ENCODE measurements at regions not wholly inside any gene's neighbourhood (a gene's known extent, or its start where the extent isn't known, plus 50 kb on each side); places are given as distances from the start of the nearest gene placed in this dataset.
A peak's percentile ranks its signal among the peaks of the same experiment; 100 is the strongest.
"Not testable (repeated sequence)": the region's sequence is repeated elsewhere in the genome, so short reads cannot be mapped to it uniquely, and the experiment has no call there.

DNA sequence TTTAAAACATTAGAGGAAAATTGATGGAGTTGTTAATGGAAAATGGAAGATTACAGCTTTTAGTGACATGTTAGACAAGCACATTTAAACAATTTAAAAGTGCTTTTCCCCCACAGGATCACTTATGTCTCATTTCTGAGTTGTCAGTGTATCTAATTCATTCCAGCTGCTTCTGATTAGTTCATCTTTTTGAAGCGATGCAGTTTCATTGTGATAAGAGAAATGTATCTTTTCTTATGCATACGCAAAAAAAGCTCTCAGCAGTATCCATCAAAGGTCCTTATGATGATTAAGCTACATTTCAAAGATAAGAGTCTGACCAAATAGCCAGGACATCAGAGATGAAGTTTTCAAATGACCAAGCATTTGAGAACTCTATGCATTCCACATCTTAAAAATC, 572.6 kb upstream of the SYNCRIP start:
- no peak for DNase-seq

- no peak for DNase-seq
Observed at GRCh38 chr6:86205980-86206379, 563.3 kb upstream of the SYNCRIP start.

GRCh38 chr6:86203044-86203443, 560.4 kb upstream of the SYNCRIP start:
- DNase-seq, result no peak

DNA sequence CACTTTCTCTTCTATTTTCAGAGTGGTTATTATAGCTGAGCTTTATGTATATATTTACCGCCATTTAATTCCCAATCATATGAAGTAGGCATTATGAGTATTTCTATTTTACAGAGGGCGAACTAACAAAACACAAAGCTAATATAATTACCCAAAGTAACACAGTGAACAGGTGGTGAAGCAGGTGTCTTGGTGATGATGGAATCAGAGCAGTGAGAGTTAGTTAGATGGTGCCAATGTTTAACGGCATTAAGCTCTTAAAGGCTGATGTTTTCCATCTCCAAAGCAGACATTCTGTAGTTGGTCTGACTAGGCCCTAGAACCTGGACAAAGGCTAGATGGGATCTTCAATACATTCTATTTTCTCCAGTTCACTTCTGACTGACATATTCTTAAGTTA, 551.1 kb upstream of the SYNCRIP start:
- no peak for DNase-seq

- peak in 1 of 5 experiments; percentile 20 for DNase-seq
Observed at GRCh38 chr6:86192123-86192522, 549.4 kb upstream of the SYNCRIP start.

- not testable (repeated sequence) for DNase-seq
Observed at GRCh38 chr6:86175149-86175548, 532.5 kb upstream of the SYNCRIP start.

DNA sequence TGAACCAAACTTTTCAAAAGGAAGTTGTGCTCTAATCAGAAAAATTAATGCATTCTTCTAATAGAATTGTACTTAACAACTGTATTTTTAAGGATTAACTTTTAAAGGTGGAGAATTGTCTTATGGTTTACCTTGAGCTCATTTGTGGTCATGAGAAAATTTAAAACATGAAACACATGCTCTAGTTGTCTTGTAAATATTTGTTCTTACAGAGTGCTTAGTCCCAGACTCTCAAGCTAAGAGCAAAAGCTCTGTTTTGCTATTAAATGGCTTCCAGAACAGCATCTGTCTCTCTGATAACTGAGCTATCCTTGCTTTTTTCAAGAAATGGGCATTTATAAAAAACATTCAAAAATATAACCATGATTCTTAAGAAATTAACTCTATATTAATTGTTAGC, 512.2 kb upstream of the SYNCRIP start:
- DNase-seq, result no peak

- DNase-seq, result no peak
Observed at GRCh38 chr6:86153521-86153920, 510.8 kb upstream of the SYNCRIP start.

DNA sequence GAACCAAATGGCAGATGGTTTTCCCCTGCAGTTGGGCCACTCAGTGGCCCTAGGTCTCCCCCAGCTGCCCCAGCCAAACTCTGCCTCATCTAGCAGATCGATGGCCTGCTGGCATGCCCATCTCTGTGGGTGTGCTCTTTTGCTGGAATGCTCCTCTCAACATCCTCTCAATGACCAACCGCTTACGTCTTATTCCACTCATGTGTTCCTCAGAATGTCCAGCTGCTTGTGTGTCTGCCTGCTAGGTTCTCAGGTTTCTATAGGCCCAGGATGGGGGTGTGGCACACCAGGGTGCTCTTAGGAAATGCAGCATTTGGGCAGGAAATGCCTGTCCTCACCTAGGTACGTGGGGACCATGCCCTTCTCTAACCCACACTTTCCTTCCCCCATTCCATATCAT, 509.9 kb upstream of the SYNCRIP start:
- DNase-seq, result no peak

- DNase-seq, result no peak
Observed at GRCh38 chr6:86148586-86148985, 505.9 kb upstream of the SYNCRIP start.

GRCh38 chr6:86147859-86148258, 505.2 kb upstream of the SYNCRIP start:
- DNase-seq, result no peak

GRCh38 chr6:86147311-86147710, 504.6 kb upstream of the SYNCRIP start:
- DNase-seq, result no peak

DNA sequence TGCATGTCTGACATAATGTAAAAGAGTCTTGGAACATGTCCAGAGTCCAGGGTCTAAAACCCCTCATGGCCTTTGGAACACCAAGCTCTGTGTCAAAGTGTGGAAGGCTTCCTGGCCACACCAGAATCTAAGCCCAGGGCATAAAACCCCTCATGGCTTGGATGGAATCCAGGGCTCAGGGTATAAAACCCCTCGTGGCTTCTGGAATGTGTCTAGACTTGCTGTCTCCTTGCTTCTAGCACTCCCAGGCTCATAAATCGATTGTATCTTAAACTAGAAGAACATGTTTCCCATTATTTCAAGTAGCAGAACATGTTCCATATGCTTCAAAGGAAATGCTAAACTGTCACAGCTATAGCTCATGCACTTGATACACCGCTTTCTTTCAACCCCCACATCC, 504.1 kb upstream of the SYNCRIP start:
- not testable (repeated sequence) for DNase-seq

DNA sequence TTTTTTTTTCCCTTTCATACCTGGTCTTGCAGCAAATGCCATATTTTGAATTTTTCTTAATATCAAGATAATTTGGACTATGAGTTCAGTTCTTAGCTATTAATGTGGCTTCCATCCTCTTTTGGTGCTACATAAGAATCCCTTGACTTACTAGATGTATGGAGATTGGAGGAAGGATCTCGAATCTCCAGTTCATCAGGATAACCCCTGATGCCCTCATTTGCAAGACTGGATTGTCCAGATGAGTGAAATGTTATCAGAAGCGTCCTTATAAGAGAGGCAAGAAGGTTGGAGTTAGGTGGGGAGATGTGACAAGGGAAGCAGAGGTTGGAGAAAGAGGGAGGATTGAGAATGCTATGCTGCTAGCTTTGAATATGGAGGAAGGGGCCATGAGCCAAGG, 499.6 kb upstream of the SYNCRIP start:
- no peak for DNase-seq

GRCh38 chr6:86128130-86128814, 485.6 kb upstream of the SYNCRIP start:
- DNase-seq, result no peak

DNA sequence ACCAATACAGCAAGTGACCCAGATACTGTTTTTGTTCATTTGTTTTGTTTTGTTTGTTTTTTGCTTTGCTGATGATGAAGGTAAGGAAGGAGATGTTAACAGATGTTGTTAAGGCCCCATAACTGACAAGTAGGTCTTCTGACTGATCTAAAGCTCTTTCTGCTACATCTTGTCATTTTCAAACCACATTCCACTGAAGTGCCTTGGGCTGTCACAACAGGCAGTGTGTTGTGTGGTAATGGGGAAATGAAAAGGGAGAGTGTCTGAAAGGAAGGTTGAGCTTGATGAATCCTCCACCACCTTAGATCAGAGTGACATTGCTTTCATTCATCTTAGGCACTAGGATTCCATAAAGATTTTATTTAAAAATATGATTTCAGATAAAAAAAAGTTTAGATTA, 479.4 kb upstream of the SYNCRIP start:
- no peak for DNase-seq

- no peak for DNase-seq
Observed at GRCh38 chr6:86118271-86118670, 475.6 kb upstream of the SYNCRIP start.

GRCh38 chr6:86107985-86108384, 465.3 kb upstream of the SYNCRIP start:
- DNase-seq, result no peak

- no peak for DNase-seq
Observed at GRCh38 chr6:86087954-86088353, 445.3 kb upstream of the SYNCRIP start.

GRCh38 chr6:86079938-86080337, 437.3 kb upstream of the SYNCRIP start:
- no peak for DNase-seq

DNA sequence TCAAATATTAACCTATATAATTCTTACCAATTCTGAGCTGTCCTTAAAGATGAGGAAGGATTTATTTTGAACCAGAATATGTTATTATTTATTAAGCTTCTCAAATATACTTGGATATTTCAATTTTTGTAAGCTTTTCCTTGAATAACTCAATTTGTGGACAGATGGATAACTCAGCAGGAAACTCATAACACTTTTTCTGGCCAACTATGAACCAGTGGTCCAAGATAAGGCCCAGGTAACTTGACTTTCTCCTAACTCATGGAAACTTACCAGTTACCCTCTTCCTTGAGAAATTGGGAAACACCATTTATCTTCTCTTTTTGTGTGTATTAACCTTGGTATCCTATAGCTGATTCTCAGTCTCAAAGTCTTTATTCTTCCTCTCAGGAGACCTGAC, 427.5 kb upstream of the SYNCRIP start:
- no peak for DNase-seq

GRCh38 chr6:86065002-86065401, 422.3 kb upstream of the SYNCRIP start:
- DNase-seq, result not testable (repeated sequence)

DNA sequence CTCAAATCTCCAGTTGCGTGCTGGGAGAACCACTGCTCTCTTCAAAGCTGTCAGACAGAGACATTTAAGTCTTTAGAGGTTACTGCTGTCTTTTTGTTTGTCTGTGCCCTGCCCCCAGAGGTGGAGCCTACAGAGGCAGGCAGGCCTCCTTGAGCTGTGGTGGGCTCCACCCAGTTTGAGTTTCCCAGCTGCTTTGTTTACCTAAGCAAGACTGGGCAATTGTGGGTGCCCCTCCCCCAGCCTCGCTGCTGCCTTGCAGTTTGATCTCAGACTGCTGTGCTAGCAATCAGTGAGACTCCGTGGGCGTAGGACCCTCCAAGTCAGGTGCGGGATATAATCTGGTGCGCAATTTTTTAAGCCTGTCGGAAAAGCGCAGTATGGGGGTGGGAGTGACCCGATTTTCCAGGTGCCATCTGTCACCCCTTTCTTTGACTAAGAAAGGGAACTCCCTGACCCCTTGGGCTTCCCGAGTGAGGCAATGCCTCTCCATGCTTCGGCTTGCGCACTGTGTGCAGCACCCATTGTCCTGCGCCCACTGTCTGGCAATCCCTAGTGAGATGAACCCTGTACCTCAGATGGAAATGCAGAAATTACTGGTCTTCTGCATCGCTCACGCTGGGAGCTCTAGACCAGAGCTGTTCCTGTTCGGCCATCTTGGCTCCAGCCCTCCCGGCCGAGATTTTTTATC, 414.8 kb upstream of the SYNCRIP start:
- DNase-seq, result not testable (repeated sequence)

- no peak for DNase-seq
Observed at GRCh38 chr6:86045038-86045437, 402.4 kb upstream of the SYNCRIP start.

GRCh38 chr6:86042214-86042613, 399.5 kb upstream of the SYNCRIP start:
- no peak for DNase-seq

All from T-helper 2 cell (primary cell).